Stomach (tissue), 8 donors: ENCODE measurements at regions not wholly inside any gene's neighbourhood (a gene's known extent, or its start where the extent isn't known, plus 50 kb on each side); places are given as distances from the start of the nearest gene placed in this dataset.

Experiments
- DNase-seq, 2 donors: peaks; one replicate each; pipeline versions ENCODE4 v3.0.0 to v3.0.0-alpha.2; 2013 to 2019
- H3K27ac ChIP-seq, 5 donors: fragments of 200-600 bp in 4 of 5; sonication (generic) in 4 of 5; one replicate each; pipeline ENCODE4 v1.5.1; 2013 to 2019; ENCODE audit warnings: mild to moderate bottlenecking in 1 of 5, moderate library complexity in 1 of 5
- H3K27me3 ChIP-seq, 3 donors: fragments of 200-600 bp; sonication (generic); one replicate each; pipeline ENCODE4 v1.5.1; 2017 to 2019; ENCODE audit warnings: mixed run types in 1 of 3
- H3K36me3 ChIP-seq, 4 donors: fragments of 200-600 bp; sonication (generic); 1 replicate in 3 of 4; 2 replicates in 1 of 4; pipeline ENCODE4 v1.5.1; 2016 to 2019
- H3K4me1 ChIP-seq, 4 donors: fragments of 200-600 bp; sonication (generic); one replicate each; pipeline ENCODE4 v1.5.1; 2016 to 2019
- H3K4me3 ChIP-seq, 4 donors: fragments of 200-600 bp; sonication (generic) in 3 of 4; one replicate each; pipeline ENCODE4 v1.5.1; 2016 to 2019; ENCODE audit warnings: mild to moderate bottlenecking in 1 of 4
- H3K9me3 ChIP-seq, 4 donors: fragments of 200-600 bp; sonication (generic); one replicate each; pipeline ENCODE4 v1.5.1; 2016 to 2019
- EP300 ChIP-seq: sonication (generic); formaldehyde crosslinking; IDR thresholded peaks from one replicate; pipeline ENCODE4 v1.6.1; 2017; ENCODE audit warnings: antibody characterized with exemption
- POLR2A ChIP-seq, 4 donors: fragments of 450-650 bp; IDR thresholded peaks; one replicate each; pipeline ENCODE4 v1.6.1; 2016; ENCODE audit warnings: antibody characterized with exemption in 4 of 4, control low read depth in 2 of 4, mild to moderate bottlenecking in 1 of 4, moderate library complexity in 1 of 4
- POLR2AphosphoS5 ChIP-seq, 3 donors: sonication (generic); formaldehyde crosslinking; IDR thresholded peaks; one replicate each; pipeline ENCODE4 v1.6.1; 2016; ENCODE audit warnings: antibody characterized with exemption in 3 of 3
- WGBS, 5 donors: extraction: QIAGEN DNeasy Blood & Tissue Kit in 3 of 5; methylation state at CpG; one replicate each; pipeline versions ENCODE4 v1.1.5 to v1.1.7; 2013 to 2018; 5-methylcytosine and 5-hydroxymethylcytosine counted together
- intact Hi-C: fragments of 100-400 bp; cut with DNase I; formaldehyde crosslinking; loops from one replicate; pipeline ENCODE4 v1.15.1; 2023; ENCODE audit warnings: low total_unique reads
- TF ChIP-seq, protein P1 (sequence below), 7 experiments: fragments of 450-650 bp in 4 of 7; fragments of 200-600 bp in 3 of 7; sonication (generic) in 3 of 7; IDR thresholded peaks; one replicate each; pipeline ENCODE4 v1.5.1; 2016 to 2019; ENCODE audit warnings: antibody characterized with exemption in 7 of 7, control low read depth in 2 of 7, mild to moderate bottlenecking in 1 of 7
- donor health status: healthy with polysubstance abuse.
- donor health status: Bipolar disorder and iron deficiency.
- donor health status: healthy.

DNA sequence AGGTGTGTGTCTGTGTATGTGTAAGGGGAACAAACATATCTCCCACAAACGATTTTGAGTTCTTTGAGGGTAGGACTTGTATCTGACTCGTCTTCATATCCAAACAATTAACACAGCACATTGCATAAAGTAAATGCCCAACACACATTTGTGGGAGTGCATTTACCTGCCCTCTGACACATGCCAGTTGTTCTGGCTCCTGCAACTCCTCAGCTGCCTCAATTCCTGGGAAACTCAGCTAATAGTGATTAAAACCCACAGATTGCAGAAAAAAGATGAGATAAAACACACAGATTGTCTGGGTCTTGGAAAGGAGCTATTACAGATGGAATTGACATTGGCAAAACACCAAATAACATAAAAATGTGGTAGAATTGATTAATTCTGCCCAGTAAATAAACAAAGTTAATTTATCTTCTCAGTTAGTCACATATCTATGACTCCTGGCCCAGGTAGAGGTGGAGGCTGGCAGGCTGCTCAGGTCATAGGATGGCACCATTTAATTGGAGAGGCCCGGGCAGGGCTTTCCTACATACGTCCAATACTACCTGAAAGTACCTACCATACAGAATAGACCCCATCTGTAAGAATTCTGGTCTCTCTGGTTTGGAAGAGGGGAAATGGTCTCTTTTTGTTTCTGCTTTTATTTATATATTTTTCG is 71.5 kb upstream of the IFNGR1 start:
- intact Hi-C loops, result no loop called here
- no peak overlapping the region for H3K27ac ChIP-seq
- 33 to 55% (median 40%) methylated on average over 5 of the region's 5 CpGs for WGBS, 5 donors
- no peak for TF ChIP-seq POLR2AphosphoS5 (IDR thresholded peaks at IDR 0.05)
- TF ChIP-seq, protein P1, sequence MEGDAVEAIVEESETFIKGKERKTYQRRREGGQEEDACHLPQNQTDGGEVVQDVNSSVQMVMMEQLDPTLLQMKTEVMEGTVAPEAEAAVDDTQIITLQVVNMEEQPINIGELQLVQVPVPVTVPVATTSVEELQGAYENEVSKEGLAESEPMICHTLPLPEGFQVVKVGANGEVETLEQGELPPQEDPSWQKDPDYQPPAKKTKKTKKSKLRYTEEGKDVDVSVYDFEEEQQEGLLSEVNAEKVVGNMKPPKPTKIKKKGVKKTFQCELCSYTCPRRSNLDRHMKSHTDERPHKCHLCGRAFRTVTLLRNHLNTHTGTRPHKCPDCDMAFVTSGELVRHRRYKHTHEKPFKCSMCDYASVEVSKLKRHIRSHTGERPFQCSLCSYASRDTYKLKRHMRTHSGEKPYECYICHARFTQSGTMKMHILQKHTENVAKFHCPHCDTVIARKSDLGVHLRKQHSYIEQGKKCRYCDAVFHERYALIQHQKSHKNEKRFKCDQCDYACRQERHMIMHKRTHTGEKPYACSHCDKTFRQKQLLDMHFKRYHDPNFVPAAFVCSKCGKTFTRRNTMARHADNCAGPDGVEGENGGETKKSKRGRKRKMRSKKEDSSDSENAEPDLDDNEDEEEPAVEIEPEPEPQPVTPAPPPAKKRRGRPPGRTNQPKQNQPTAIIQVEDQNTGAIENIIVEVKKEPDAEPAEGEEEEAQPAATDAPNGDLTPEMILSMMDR (IDR thresholded peaks at IDR 0.05), result no peak
- no peak for TF ChIP-seq EP300
- no peak for TF ChIP-seq POLR2A (IDR thresholded peaks at IDR 0.05)
- no peak for DNase-seq
- no peaks in the 10 kb centered on the region for H3K36me3 ChIP-seq
- H3K4me3 ChIP-seq, result no peak overlapping the region
- H3K9me3 ChIP-seq, result no peaks in the 10 kb centered on the region
- H3K27me3 ChIP-seq, result no peaks in the 10 kb centered on the region
- peaks cover 0 to 16% (median 0%) of the 10 kb centered on the region in 4 donors for H3K4me1 ChIP-seq

DNA sequence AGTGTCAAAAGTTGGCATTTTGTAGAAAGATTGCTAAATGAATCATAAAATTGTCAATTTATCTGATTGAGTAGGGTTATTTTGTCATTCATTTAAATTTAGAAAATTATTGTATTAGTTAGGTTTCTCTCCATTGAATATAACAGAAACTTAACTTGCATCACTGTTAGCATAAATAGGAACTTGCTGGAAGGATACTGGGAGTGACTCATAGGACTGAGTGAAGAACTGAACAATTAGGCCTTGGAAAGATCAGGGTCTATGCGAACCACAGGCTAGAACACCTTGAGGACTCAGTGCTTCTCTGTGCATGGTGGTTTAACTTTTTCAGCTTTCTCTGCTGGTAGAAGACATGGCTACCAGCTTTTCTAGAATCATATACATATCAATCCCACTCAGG is 67.7 kb upstream of the IFNGR1 start:
- 89 to 100% (median 92%) methylated on average over 1 of the region's 1 CpG for WGBS, 5 donors

DNA sequence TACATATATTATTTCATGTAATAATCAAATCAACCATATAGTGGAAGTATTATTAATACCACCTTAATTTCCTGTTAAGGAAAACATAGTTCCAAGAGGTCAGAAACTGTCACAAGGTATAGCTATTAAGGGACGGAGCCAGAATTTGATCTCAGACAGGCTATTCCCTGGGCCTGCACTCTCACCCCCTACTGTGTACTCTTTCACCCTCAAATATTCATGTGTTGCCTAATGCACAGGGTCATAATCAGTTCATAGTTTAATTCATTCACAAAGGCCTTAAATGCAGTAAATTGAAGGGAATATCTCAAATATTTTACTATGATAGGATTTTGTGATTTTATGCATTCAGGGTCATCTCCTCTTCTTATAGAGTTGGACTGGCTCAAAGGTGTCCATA is 67.2 kb upstream of the IFNGR1 start:
- Histone ChIP-seq H3K27ac (no peak overlapping the region), H3K27me3 (no peaks in the 10 kb centered on the region), H3K9me3 (no peaks in the 10 kb centered on the region), H3K36me3 (no peaks in the 10 kb centered on the region), H3K4me3 (no peak overlapping the region), H3K4me1 (peaks cover 0 to 10% (median 0%) of the 10 kb centered on the region in 4 donors)
- WGBS, 5 donors, result 92 to 100% (median 95%) methylated on average over 1 of the region's 1 CpG
- intact Hi-C loops, result no loop called here
- no peak for DNase-seq
- TF ChIP-seq POLR2A (IDR thresholded peaks at IDR 0.05), result no peak

More for the DNA sequence above, 67.7 kb upstream of the IFNGR1 start:
- intact Hi-C loops, result no loop called here
- Histone ChIP-seq H3K36me3 (no peaks in the 10 kb centered on the region), H3K27ac (no peak overlapping the region), H3K9me3 (no peaks in the 10 kb centered on the region), H3K4me1 (peaks cover 0 to 14% (median 0%) of the 10 kb centered on the region in 4 donors), H3K27me3 (no peaks in the 10 kb centered on the region), H3K4me3 (no peak overlapping the region)
- TF ChIP-seq EP300 (no peak), POLR2A (IDR thresholded peaks at IDR 0.05) (no peak), POLR2AphosphoS5 (IDR thresholded peaks at IDR 0.05) (no peak)
- TF ChIP-seq, protein P1 (IDR thresholded peaks at IDR 0.05), result no peak
- no peak for DNase-seq

DNA sequence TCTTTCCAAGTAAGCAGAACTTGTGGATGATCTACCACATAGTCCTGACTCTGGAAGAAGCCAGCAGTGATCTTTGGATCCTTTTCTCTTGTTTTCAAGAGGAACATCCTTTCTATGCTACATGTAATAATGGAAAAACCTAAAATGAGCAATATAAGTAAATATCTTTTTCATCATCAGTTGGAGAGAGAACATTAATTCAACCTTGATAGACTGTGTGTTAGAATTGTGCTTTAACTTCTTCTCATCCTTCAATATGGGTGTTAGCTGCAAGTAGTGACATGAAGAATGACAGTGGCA is 65.6 kb upstream of the IFNGR1 start:
- intact Hi-C loops, result no loop called here
- no peak overlapping the region for H3K27ac ChIP-seq
- H3K36me3 ChIP-seq, result no peaks in the 10 kb centered on the region
- DNase-seq, result no peak
- H3K9me3 ChIP-seq, result no peaks in the 10 kb centered on the region
- H3K4me1 ChIP-seq, result no peaks in the 10 kb centered on the region
- H3K27me3 ChIP-seq, result no peaks in the 10 kb centered on the region
- no peak overlapping the region for H3K4me3 ChIP-seq
- no peak for TF ChIP-seq POLR2A (IDR thresholded peaks at IDR 0.05)
- TF ChIP-seq, protein P1 (IDR thresholded peaks at IDR 0.05), result no peak
- no peak for TF ChIP-seq EP300
- no peak for TF ChIP-seq POLR2AphosphoS5 (IDR thresholded peaks at IDR 0.05)

DNA sequence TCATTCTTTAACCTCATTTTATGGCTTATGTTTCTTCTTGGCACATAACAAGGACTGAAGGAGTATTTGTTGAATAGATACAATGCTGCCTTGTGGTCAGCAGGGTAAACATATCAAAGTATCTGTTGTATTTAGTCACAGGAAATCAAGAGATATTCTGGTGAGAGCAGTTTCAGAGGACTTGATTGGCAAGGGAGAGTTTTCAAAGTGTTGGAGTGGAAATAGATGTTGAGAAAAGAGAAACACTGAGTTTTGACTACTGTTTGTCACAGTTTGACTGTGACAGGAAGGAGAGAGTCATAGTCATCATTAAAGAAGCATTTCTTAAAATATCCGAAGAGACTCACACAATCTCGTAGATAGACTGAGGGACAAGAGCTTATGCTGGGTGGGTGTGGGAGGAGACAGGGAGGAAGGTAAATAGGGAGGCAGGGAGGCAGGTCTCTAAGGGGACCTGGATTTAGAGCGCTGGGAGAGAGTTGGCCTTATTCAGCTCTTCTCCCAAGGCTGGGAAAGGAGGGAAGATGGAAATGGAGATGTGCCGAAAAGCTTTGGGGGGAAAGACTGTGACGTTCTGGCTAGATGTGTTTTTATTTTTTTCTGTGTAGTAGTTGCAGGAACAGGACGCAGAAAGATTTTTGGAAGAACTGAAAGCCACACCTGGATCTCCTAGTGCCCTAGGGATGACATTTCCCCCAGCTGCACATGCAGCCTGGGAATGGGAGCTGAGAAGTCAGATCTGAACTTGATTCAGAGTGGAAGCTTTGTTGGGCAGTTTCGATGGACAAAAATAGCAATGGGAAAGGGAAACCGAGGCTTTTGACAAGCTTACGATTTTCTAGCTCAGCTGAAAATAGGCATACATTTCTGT is 65.0 kb upstream of the IFNGR1 start:
- intact Hi-C loops, result no loop called here
- TF ChIP-seq, protein P1 (IDR thresholded peaks at IDR 0.05), result no peak
- TF ChIP-seq POLR2AphosphoS5 (IDR thresholded peaks at IDR 0.05), result no peak
- TF ChIP-seq POLR2A (IDR thresholded peaks at IDR 0.05), result no peak
- no peak for TF ChIP-seq EP300

More for the DNA sequence above, 65.0 kb upstream of the IFNGR1 start:
- Histone ChIP-seq H3K4me1 (no peaks in the 10 kb centered on the region), H3K27me3 (no peaks in the 10 kb centered on the region), H3K4me3 (no peak overlapping the region), H3K27ac (no peak overlapping the region), H3K36me3 (no peaks in the 10 kb centered on the region), H3K9me3 (no peaks in the 10 kb centered on the region)
- DNase-seq, result no peak
- 71 to 88% (median 86%) methylated on average over 9 of the region's 9 CpGs for WGBS, 5 donors
